HuH-7 (cell line): ENCODE measurements at regions not wholly inside any gene's neighbourhood (a gene's known extent, or its start where the extent isn't known, plus 50 kb on each side); places are given as distances from the start of the nearest gene placed in this dataset.

Experiments used
- DNase-seq: peaks from one replicate; pipeline ENCODE4 v3.0.0; 2011; ENCODE audit warnings: low spot score

DNA sequence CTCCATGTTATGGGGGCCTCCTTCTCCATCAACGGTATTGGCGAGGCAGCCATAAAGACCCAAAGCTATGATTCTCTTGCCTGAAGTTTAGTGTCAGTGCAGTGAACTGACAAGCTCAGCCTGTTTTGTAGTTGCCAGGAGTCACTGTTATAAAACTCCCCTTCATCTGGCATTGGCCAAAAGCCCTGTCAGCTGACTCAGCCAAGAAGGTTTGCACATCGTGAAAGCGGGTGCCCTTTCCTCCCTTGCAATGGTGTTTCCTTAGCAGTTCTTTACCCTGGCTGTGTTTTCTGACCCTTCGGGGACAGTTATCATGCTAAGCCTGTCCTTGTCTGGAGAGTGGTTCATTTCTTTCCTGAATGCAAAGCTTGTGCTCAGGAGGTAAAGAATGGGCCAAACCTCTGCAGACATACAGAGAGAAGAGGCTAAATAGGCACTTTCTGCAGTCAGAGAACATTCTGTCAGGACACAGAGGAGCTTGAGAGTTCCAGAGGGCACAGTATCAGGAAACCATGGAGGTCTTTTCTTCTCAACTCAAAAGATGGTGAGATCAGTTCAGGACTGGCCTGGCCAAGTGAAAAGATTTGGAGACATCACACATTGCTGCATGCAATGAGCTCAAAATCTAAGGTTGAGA, 414.2 kb downstream of the ZNF521 start:
- no peak for DNase-seq

DNA sequence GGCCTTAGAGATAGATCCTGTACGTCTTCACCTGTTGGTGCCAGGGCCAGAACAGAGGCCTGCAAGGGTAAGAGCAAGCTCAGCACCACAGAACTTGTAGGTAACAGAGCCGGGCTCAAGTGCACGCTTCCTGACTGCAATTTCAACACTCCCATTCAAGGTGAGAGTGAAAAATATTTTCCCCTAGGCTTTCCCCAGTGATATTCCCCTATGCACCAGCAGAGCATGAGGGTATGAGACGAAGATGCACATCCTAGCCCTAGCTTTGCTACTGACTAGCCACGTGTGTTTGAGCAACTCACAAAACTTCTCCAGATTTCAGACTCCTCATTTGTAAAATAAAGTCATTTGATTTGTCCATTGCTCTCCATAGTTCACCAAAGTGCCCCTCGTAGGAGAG, 411.6 kb downstream of the ZNF521 start:
- no peak for DNase-seq

DNA sequence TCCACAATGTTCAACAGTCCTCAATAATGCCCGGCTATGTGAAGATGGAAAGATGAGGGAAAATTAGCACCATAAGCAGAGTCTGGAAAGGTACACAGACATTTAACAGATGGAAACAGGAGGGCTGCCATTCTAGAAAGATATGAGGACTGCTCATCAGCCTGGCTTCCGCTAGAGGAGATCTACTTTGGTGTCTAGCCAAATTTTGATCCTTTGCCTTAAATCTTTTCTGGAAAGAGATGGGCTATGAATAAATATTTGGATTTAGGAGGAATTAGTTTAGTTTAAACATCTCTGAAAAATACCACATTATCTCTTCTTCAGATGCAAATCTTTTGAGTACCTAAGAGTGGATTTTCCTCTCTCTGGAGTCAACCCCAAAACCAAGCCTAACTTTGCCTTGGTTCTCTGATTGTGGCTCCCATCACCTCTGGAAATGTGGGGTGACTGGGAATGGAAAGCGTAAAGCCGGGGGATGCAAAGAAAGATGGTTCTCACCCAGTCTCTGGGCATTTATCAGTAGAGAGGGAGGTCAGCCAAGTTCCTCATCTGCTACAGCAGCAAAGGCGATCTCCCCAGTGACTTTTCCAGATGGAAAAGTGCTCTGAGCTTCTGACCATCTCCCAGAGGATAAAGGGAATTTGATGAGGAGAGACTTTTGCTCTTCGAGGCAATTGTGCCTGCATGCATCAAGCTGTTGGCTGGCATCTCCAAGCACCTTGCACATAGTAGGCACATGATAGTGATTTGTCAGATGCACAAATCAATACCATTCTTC, 410.6 kb downstream of the ZNF521 start:
- DNase-seq: no peak

DNA sequence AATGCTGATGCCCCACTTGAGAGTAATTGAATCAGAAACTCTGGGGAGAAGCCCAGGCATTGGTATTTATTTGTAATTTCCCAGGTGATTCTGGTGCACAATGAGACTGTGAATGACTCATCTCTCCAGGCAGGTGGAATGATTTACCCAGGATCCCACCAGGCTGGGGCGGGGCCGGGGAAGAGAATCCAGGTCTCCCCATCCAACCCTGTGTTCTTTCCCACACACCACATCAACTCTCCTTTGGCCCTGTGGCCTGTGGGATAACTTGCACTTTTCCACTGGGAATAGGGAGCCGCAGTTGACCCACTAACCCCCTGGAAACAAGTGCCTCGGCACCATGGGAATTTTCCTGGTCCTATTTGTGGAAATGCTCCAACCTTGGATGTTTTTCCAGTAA, 409.8 kb downstream of the ZNF521 start:
- no peak for DNase-seq

DNA sequence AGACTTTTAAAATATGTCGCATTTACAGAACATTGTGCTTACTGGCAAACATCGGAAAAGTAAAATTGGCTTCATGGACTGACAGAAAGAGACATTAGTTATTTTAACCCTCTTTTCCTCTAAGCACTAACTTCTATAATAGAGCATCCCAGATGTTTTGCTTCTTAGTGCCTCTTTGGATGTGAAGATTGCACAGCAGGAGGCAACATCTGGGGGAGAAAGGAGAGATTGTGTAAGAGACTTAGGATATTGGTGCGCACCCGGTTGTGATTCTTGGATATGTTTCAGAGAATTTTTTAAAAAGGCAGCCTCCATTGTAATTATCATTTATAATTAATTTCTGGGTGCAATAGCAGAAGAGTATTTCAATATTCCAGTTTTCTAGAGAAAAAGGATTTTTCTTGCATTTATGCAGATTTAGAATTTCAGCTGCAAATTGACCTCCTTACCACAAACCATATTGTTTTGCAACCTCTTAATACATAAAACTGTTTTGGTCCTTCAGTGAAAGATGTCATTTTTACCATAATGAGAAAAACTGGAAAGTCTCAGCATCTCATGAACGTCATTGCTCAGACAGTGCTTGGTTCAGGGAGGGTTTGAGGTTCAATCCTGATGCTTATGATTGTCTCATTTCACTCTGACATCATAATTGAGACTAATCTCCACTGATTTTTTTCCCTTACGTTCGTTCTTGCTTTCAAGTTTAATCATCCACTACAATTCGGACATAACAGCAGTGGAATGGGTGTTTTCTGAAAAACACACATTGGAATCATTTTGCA, 404.3 kb downstream of the ZNF521 start:
- no peak for DNase-seq

DNA sequence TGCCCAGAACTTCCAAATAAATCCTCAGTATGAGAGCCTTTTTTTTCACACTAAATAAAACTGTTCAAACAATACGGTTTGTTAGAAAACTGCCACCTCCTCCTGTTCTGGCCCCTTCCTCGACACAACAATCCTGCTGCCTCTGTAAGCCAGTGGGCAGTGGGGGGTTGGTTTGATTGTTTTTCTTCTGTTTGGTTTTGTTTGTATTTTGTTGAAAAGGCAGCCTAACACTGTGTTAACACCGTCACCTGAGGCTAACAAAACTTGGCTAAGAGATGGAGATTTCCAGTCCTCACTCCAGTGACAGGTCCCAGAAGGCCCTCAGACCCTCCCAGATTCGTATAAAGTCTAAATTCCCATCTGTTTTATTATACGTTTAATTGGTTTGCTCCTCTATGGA, 402.1 kb downstream of the ZNF521 start:
- no peak for DNase-seq

DNA sequence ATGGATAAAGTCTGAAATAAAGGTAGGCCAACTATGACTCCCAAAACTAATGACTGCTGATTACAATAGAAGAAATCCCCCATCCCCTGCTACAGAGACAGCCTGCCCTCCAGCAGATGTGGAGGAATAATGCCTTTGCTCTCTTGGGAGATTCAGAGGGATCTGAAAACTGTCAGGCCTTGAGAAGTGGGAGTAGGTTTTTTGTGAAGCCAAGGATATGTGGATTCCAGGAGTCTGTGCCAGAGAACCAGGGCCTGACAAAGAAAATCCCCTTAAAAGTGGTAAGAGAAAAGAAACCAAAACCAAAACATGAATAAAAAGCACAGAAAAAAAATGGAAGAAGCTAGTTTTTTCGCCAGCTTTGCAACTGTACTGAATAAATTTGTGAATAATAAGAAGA, 397.6 kb downstream of the ZNF521 start:
- no peak for DNase-seq

DNA sequence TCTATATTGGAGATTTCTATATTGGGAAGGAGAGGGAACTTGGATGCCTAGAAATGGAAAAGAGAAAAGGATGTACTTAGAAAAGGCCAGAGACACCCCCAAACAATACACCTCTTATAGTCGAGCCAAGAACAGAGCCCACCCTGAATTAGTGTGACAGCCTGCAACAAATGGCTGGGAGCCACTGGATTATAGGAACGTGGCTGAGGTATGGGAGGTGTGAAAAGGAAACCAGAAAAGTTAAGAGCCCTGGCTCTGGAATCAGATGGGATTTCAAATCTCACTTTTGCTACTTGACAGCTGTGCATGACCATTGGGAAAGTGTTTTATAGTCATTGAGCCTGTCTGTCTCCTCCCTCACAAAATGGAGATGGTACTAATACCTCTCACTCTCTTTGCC, 394.0 kb downstream of the ZNF521 start:
- DNase-seq: no peak

DNA sequence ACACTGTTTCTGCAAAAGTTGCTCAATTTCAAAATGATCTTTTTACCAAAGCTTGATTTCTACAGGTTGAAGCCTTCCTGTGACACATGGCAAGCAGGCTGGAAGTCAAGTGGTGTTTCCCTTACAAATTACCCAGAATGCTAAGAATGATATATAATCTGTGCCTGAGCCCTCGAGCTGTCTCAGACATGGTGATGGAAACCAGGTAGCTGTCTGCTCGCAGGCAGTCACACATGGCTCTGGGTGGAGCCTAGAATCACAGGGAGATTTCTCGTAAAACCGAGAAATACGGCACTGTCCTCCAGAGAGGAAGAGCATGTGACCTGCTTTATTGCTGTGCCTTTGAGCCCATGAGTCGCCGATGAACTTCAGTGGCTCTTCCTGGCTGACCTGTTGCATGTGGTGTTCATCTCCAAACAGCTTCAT, 392.9 kb downstream of the ZNF521 start:
- DNase-seq: no peak

DNA sequence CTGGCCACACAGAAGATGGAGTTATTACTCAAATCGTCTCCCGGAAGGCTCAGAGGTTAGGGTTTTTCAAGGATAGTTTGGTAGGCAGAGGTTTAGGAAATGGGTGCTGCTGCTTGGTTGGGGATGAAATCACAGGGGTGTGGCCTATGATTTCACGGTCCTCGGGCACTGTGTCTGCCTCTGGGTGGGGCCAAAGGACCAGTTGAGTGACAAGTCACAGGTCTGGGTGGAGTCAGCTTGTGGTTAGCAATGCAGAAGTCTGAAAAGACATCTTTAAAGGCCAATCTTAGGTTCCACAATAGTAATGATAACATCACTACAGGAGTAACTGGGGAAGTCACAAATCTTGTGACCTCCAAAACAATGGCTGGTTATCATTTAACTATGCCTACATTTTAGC, 387.8 kb downstream of the ZNF521 start:
- no peak for DNase-seq

DNA sequence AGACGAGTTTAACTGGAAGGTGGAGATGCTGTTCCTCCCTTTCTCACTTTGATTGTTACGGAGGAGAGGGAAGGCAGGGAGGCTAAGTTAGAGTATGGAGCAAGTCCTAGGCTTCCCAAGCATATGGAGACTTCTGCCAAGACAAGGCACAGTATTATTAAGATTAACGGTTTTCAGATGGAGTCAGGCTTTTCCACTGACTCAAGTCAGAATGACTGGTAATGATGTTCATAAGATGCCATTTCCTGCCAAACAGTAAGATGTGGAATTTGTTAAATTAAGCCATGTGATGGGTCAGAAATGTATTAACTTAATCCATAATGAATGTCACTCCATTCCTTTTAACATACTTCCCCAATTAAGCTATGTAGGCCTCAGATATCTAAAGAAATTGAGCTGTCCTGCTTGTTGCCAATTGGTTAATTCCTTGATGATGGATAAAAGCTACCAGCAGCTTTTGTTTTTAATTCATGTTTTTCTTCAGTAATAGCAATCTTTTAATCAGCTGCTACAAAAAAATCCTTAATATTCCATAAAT, 383.7 kb downstream of the ZNF521 start:
- no peak for DNase-seq

DNA sequence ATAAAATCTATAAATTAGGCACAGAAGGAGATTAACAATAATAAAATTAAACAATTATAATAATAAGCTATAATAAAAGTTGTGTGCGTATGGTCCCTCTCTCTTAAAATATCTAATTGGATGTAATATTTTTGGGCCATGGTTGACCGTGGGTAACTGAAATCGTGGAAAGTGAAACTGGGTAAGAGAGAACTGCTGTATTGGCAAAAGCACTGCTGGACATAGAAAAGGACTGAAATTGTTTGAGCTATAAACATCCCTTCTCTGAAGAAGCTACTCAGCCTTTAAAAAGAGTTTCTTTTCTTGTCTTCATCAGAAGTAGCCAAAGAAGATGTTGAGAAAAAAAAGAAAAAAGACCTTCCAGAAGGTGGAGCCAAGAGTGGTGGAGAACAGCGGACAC, 379.4 kb downstream of the ZNF521 start:
- DNase-seq: no peak

DNA sequence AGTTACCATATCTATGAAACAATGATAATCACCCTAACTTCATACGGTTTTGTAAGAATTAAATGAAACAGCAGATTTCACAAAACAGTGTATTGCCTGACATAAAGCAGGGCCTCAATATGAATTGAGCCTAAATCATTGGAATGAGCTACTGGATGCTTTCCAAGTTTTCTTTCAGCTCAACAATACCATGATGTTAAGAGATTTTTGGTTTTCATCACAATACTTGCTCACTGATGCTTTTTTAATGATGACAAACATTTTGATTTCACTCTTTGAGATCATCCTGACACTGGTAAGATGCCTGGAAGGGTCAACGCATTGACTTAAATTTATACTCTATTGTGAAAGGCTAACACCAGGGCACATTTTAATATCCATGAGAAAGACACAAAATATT, 377.5 kb downstream of the ZNF521 start:
- no peak for DNase-seq

DNA sequence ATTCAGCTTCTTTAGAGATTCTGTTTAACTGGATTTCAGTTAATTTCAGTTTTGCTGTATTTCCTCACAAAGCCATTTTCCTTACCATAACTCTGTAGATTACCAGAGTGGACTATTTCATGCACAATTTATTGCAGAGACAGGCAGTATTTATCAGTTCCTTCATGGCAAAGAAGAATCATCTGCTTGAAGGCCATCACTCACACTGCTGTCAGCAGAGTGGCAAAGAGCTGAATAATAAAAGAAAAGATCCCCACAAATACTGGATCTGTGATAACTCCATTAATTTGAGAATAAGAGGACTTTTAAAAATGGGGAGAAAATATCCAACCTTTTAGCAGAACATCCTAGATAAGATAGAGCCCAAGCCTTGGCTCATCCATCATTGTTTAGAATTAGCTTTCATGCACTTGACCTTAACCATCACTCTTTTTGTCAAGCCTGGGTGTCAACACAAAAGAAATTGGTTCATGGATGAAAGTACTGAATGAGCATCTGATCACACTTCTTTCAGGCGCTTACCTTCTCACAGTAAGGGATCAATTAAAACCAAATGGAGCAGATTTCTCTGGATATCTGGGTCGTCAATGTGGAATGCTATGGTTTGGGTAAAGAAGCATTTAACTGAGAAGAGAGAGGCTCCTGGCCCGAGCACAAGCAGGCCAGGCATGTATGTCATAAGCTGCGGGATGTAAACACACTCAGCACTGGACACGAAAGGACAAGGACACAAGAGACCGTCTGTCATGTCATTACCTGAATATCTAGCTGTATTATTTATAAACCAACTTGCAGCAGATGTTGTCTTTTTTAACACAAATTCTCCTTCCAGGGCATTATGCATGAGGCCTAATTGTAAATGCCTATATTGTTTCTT, 376.2 kb downstream of the ZNF521 start:
- DNase-seq: no peak

DNA sequence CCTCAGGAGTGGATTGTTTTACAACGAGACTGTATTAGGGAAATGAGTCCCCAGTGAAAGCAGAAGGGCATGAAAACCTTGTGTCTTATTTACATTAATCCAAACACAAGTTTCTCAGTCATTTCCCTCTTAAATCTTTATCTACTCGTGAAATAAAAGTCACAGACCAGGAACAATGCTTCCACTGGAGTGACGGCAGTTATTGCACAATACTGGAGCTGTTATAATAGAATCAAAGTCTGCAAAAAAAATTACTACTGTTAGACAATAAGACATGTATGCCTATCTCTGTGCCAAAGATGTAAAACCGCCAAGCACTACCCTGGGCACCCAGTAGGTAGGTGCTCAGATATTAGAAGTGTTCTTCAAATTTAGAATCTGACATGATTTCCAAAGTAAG, 375.5 kb downstream of the ZNF521 start:
- DNase-seq: no peak

DNA sequence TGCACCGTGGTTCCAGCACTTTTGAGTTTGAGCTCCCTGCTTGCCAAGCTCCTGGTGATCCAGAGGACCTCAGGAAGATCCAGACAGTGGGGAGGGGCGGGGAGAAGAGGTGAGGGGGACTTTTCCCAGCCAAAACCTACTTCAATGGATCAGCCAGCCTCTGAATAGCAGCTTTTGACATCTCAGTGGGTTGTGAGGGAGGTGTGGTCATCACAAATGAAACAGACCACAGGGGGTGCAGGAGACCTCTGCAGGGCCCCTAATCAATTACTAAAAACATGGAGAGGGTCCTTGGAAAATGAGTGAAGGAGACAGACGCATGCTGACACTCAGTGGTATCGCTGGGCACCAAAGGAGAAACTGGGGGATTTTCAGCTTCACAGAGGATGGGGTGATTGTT, 372.7 kb downstream of the ZNF521 start:
- DNase-seq: no peak

DNA sequence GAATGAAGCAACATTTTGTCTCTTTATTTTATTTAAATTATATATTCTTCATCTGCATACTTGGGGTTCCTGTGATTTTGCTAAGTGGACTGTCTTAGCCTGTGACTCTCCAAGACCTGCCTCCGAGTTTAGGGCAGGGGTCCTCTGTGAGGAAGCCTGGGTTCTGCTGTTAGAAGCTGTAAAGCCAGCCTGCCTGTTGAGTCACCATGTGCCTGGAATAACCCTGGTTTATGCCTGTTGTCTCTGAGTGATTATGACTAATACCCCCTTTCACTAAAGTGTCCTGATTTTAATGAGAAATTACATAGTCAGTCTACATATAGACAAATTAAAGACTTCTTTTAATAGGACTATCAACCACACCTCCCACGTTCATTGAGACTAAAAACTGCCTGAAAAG, 369.1 kb downstream of the ZNF521 start:
- no peak for DNase-seq

DNA sequence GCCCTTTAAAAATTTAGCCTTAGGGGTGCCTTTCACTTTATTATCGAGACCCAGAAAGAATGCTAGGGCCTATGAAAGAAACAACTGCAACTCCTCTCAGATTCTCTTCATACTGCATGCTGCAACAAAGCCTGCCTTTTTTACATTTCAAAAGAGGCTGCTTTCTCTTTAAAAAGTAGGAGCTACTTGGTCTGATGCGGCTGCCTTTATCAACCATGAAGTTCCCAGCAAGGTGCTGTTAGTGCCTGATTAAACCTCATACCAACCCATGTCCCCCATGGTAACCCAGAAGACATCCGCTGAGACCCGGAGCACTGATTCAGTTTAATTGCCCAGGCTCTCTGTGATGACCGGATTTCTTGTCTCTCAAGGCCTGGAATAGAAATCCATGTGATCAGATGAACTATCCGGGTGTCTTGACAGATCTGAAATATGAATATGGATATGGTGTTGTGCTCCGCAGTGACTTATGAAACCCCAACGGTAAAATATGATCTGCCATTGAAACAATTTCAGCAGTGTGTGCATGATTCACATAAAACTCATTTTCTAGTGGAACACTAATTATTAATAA, 368.3 kb downstream of the ZNF521 start:
- no peak for DNase-seq

DNA sequence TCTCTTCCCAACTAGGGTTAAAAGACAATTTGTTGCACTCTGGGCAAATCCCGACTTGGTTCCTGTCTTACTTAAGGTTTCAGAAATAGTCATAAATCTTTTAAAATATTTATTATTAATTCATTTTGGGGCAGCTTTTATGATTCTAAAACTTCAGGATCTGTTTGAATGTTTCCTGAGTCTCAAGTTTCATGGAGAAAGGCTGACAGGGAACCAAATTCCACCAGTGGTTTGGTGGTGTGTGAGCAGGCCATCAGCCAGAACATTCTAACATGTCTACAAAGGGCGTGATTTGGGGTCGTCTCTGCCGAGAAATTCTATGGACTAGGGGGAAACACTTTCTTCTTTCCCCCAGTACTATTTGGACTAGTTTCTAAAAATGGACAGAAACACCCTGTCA, 366.4 kb downstream of the ZNF521 start:
- DNase-seq: no peak

DNA sequence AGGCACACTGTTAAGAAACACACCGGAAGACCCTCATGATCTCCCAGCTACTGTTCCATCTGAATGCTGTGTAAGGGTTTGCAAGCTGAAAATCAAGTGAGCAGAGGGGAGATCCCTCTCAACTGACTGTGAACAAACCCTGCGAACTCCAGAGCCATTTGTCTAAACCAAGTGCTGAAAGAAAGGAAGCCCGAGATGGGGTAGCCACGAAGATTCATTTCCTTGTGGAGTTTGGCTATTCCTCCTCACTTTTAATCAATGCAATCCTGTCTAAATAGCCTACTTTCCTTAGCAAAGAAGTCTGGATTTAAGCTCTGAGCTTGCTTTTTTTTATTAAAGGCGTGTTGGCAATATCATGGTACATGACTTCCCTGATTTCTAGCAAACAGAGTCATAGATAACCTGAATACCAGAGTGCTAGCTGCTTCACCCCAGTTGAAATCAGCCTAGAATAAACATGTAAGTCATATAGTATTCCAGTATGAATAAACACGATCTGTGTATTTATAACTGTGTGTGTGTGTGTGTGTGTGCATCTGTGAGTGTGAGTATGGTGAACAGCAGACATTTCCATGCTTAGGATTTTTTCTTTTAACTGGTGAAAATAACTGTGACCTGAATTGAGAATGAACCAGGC, 365.2 kb downstream of the ZNF521 start:
- DNase-seq: no peak
